ENCODE measurements at regions not wholly inside any gene's neighbourhood (a gene's known extent, or its start where the extent isn't known, plus 50 kb on each side); places are given as distances from the start of the nearest gene placed in this dataset.

GRCh38 chr10:42981358-42982236 lies 95.3 kb upstream of the RET start:
- TF ChIP-seq CTCF (IDR thresholded peaks at IDR 0.05; ENCODE audit: low read depth, low read length) (no peak), POLR2A (IDR thresholded peaks at IDR 0.05; ENCODE audit: extremely low read depth, insufficient read length) (peak; percentile 12)
